Upper lobe of left lung (tissue), 6 donors: ENCODE measurements at regions not wholly inside any gene's neighbourhood (a gene's known extent, or its start where the extent isn't known, plus 50 kb on each side); places are given as distances from the start of the nearest gene placed in this dataset.

Source experiments
- ATAC-seq, 2 donors: fragments of 200-7000 bp; cut with Tn5 transposase; one replicate each; pipeline ENCODE4 v1.9.1; 2022; ENCODE audit warnings: mild to moderate bottlenecking in 2 of 2, moderate library complexity in 2 of 2; ENCODE audit not compliant: low FRiP score in 2 of 2
- DNase-seq, 2 donors: peaks; one replicate each; pipeline ENCODE4 v3.0.0-alpha.2; 2019 to 2020
- H3K27ac ChIP-seq, 4 donors: fragments of 200-600 bp; sonication (generic); one replicate each; pipeline ENCODE4 v1.5.1; 2016 to 2019
- H3K27me3 ChIP-seq, 4 donors: fragments of 200-600 bp; sonication (generic); one replicate each; pipeline ENCODE4 v1.5.1; 2017 to 2019
- H3K36me3 ChIP-seq, 4 donors: fragments of 200-600 bp; sonication (generic); one replicate each; pipeline ENCODE4 v1.5.1; 2016 to 2019
- H3K4me1 ChIP-seq, 4 donors: fragments of 200-600 bp; sonication (generic); one replicate each; pipeline ENCODE4 v1.5.1; 2018 to 2019
- H3K4me3 ChIP-seq, 4 donors: fragments of 200-600 bp; sonication (generic); one replicate each; pipeline ENCODE4 v1.5.1; 2017 to 2019; ENCODE audit warnings: mild to moderate bottlenecking in 2 of 4, moderate library complexity in 1 of 4
- H3K9me3 ChIP-seq, 4 donors: fragments of 200-600 bp; sonication (generic); one replicate each; pipeline ENCODE4 v1.5.1; 2018 to 2019
- CTCF ChIP-seq, 6 experiments: fragments of 450-650 bp in 4 of 6; fragments of 200-600 bp in 2 of 6; sonication (generic) in 2 of 6; IDR thresholded peaks; one replicate each; pipeline ENCODE4 v1.5.1; 2016 to 2019; ENCODE audit warnings: antibody characterized with exemption in 6 of 6
- EP300 ChIP-seq, 4 donors: sonication (generic); formaldehyde crosslinking; IDR thresholded peaks; one replicate each; pipeline ENCODE4 v1.5.1; 2017; ENCODE audit warnings: antibody characterized with exemption in 4 of 4, control low read depth in 2 of 4
- POLR2A ChIP-seq, 4 donors: fragments of 450-650 bp; IDR thresholded peaks; one replicate each; pipeline ENCODE4 v1.5.1; 2016 to 2017; ENCODE audit warnings: antibody characterized with exemption in 4 of 4, mild to moderate bottlenecking in 2 of 4
- POLR2AphosphoS5 ChIP-seq, 2 donors: sonication (generic); formaldehyde crosslinking; IDR thresholded peaks; one replicate each; pipeline ENCODE4 v1.5.1; 2017; ENCODE audit warnings: antibody characterized with exemption in 2 of 2
- WGBS, 2 donors: methylation state at CpG; one replicate each; pipeline ENCODE4 v1.1.5; 2017 to 2018; 5-methylcytosine and 5-hydroxymethylcytosine counted together
- donor health status: DM: no; HTN: no; CAD: no; lungs with moderate emphysema.
- donor health status: DM: no; HTN: yes; CAD: no; lungs with severe emphysema.

DNA sequence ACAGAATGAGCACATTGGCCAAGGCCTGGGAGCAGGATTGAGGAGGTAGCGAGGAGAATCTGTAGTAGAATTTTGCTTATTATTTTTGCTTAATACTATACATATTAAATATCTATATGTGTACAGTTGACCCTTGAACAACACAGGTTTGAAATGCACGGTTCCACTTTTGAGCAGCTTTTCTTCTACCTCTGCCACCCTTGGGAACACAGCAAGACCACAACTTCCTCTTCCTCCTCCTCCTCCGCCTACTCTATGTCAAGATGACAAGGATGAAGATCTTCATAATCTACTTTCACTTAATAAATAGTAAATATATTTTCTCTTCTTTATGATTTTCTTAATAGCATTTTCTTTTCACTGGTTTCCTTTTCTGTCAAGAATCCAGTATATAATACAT is 541.4 kb downstream of the KCTD16 start:
- WGBS, 2 donors = 52 to 61% methylated on average over 3 of the region's 3 CpGs
- Histone ChIP-seq H3K4me3 (no peak overlapping the region), H3K27ac (no peak overlapping the region), H3K36me3 (no peaks in the 10 kb centered on the region), H3K27me3 (no peaks in the 10 kb centered on the region), H3K4me1 (no peaks in the 10 kb centered on the region), H3K9me3 (no peaks in the 10 kb centered on the region)
- no peak for TF ChIP-seq CTCF (IDR thresholded peaks at IDR 0.05)
- TF ChIP-seq EP300 (IDR thresholded peaks at IDR 0.05) = no peak
- TF ChIP-seq POLR2A (IDR thresholded peaks at IDR 0.05) = no peak
- no peak for TF ChIP-seq POLR2AphosphoS5 (IDR thresholded peaks at IDR 0.05)
- DNase-seq (no peak), ATAC-seq (no peak)

- H3K27me3 ChIP-seq = no peaks in the 10 kb centered on the region
- H3K9me3 ChIP-seq = no peaks in the 10 kb centered on the region
- ATAC-seq (no peak), DNase-seq (no peak)
- no peak overlapping the region for H3K4me3 ChIP-seq
- no peaks in the 10 kb centered on the region for H3K4me1 ChIP-seq
- no peaks in the 10 kb centered on the region for H3K36me3 ChIP-seq
- no peak for TF ChIP-seq POLR2AphosphoS5 (IDR thresholded peaks at IDR 0.05)
- no peak overlapping the region for H3K27ac ChIP-seq
- WGBS, 2 donors = 44 to 65% methylated on average over 2 of the region's 2 CpGs
Observed at GRCh38 chr5:144711172-144711571, 540.5 kb downstream of the KCTD16 start.

GRCh38 chr5:144710637-144711036 is 540.0 kb downstream of the KCTD16 start:
- 41 to 45% methylated on average over 2 of the region's 2 CpGs for WGBS, 2 donors
- H3K9me3 ChIP-seq = no peaks in the 10 kb centered on the region
- ATAC-seq (no peak), DNase-seq (no peak)
- TF ChIP-seq POLR2AphosphoS5 (IDR thresholded peaks at IDR 0.05) (no peak), CTCF (IDR thresholded peaks at IDR 0.05) (no peak), EP300 (IDR thresholded peaks at IDR 0.05) (no peak), POLR2A (IDR thresholded peaks at IDR 0.05) (no peak)
- no peak overlapping the region for H3K27ac ChIP-seq
- H3K27me3 ChIP-seq = no peaks in the 10 kb centered on the region
- H3K36me3 ChIP-seq = no peaks in the 10 kb centered on the region
- H3K4me3 ChIP-seq = no peak overlapping the region
- H3K4me1 ChIP-seq = no peaks in the 10 kb centered on the region

- no peak for ATAC-seq
- WGBS, 2 donors = 43 to 54% methylated on average over 1 of the region's 1 CpG
Observed at GRCh38 chr5:144703776-144704175, 533.1 kb downstream of the KCTD16 start.

DNA sequence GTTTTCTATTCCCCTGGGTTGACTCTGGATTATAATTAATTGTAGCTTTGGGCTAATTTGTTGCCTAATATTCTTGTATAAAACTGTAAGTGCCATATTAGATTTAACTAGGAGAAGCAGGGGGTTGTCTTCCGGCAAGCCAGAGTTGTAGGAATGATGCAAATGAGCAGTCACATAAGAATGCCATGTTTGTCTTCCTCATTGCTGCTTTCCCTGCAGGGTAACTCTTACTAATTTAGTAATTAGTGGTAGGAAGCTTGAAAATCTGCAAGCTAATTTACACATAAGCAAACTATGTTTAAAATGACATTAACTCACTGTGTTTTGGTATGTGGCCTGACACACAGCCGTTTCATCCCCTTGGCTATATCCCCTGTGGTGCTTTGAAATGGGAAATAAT is 527.8 kb downstream of the KCTD16 start:
- no peak for TF ChIP-seq POLR2AphosphoS5 (IDR thresholded peaks at IDR 0.05)
- no peak for TF ChIP-seq EP300 (IDR thresholded peaks at IDR 0.05)
- no peak for TF ChIP-seq CTCF (IDR thresholded peaks at IDR 0.05)
- TF ChIP-seq POLR2A (IDR thresholded peaks at IDR 0.05) = no peak
- WGBS, 2 donors = 76 to 83% methylated on average over 2 of the region's 2 CpGs
- Histone ChIP-seq H3K9me3 (no peaks in the 10 kb centered on the region), H3K27ac (no peak overlapping the region), H3K27me3 (no peaks in the 10 kb centered on the region), H3K4me1 (no peaks in the 10 kb centered on the region), H3K4me3 (no peak overlapping the region), H3K36me3 (no peaks in the 10 kb centered on the region)
- ATAC-seq (no peak), DNase-seq (no peak)

More at GRCh38 chr5:144703776-144704175, 533.1 kb downstream of the KCTD16 start:
- H3K4me1 ChIP-seq = no peaks in the 10 kb centered on the region
- no peaks in the 10 kb centered on the region for H3K36me3 ChIP-seq
- H3K27me3 ChIP-seq = no peaks in the 10 kb centered on the region
- H3K9me3 ChIP-seq = no peaks in the 10 kb centered on the region
- no peak for DNase-seq
- no peak for TF ChIP-seq POLR2AphosphoS5 (IDR thresholded peaks at IDR 0.05)
- no peak for TF ChIP-seq POLR2A (IDR thresholded peaks at IDR 0.05)
- TF ChIP-seq EP300 (IDR thresholded peaks at IDR 0.05) = no peak
- no peak for TF ChIP-seq CTCF (IDR thresholded peaks at IDR 0.05)
- no peak overlapping the region for H3K27ac ChIP-seq
- no peak overlapping the region for H3K4me3 ChIP-seq
